ENCODE measurements at regions not wholly inside any gene's neighbourhood (a gene's known extent, or its start where the extent isn't known, plus 50 kb on each side); places are given as distances from the start of the nearest gene placed in this dataset.

GRCh38 chr4:23068287-23068686 is 375.6 kb downstream of the GBA3 start:
- TF ChIP-seq CTCF (IDR thresholded peaks at IDR 0.05) (no peak), POLR2A (IDR thresholded peaks at IDR 0.05) (no peak)
